HG03135 (cell line): ENCODE measurements at regions not wholly inside any gene's neighbourhood (a gene's known extent, or its start where the extent isn't known, plus 50 kb on each side); places are given as distances from the start of the nearest gene placed in this dataset.

Experiments
- ATAC-seq: cut with Tn5 transposase; IDR thresholded peaks from one replicate; pipeline ENCODE4 v1.9.1; 2021; ENCODE audit warnings: mild to moderate bottlenecking, moderate library complexity; ENCODE audit not compliant: unreplicated experiment

- ATAC-seq, result no peak
Observed at GRCh38 chr7:108686494-108686893, 116.8 kb downstream of the DNAJB9 start.

- no peak for ATAC-seq
Observed at GRCh38 chr7:108697254-108697653, 127.6 kb downstream of the DNAJB9 start.

GRCh38 chr7:108711611-108712010 is 141.9 kb downstream of the DNAJB9 start:
- ATAC-seq, result no peak

- ATAC-seq, result no peak
Observed at GRCh38 chr7:108716783-108717182, 147.1 kb downstream of the DNAJB9 start.

- ATAC-seq, result no peak
Observed at GRCh38 chr7:108717781-108718180, 148.1 kb downstream of the DNAJB9 start.

GRCh38 chr7:108719631-108720030 is 150.0 kb downstream of the DNAJB9 start:
- ATAC-seq, result no peak

- no peak for ATAC-seq
Observed at GRCh38 chr7:108722561-108722960, 152.9 kb downstream of the DNAJB9 start.

GRCh38 chr7:108723381-108723814 is 153.7 kb downstream of the DNAJB9 start:
- no peak for ATAC-seq

GRCh38 chr7:108724251-108725100 is 154.8 kb downstream of the DNAJB9 start:
- ATAC-seq, result no peak

GRCh38 chr7:108735814-108736213 is 166.1 kb downstream of the DNAJB9 start:
- peak; percentile 66 for ATAC-seq

GRCh38 chr7:108736221-108736891 is 166.7 kb downstream of the DNAJB9 start:
- peak; percentile 12 for ATAC-seq

- no peak for ATAC-seq
Observed at GRCh38 chr7:108770981-108771745, 201.5 kb downstream of the DNAJB9 start.

- no peak for ATAC-seq
Observed at GRCh38 chr7:108771853-108772252, 202.2 kb downstream of the DNAJB9 start.

- no peak for ATAC-seq
Observed at GRCh38 chr7:108777966-108778365, 208.3 kb downstream of the DNAJB9 start.

GRCh38 chr7:108789451-108789850 is 219.8 kb downstream of the DNAJB9 start:
- ATAC-seq, result no peak

- ATAC-seq, result no peak
Observed at GRCh38 chr7:108794466-108794865, 224.8 kb downstream of the DNAJB9 start.

- no peak for ATAC-seq
Observed at GRCh38 chr7:108802650-108803049, 233.0 kb downstream of the DNAJB9 start.

- no peak for ATAC-seq
Observed at GRCh38 chr7:108805808-108806397, 236.2 kb downstream of the DNAJB9 start.

- no peak for ATAC-seq
Observed at GRCh38 chr7:108808549-108809266, 239.0 kb downstream of the DNAJB9 start.

- ATAC-seq, result no peak
Observed at GRCh38 chr7:108809356-108809755, 239.7 kb downstream of the DNAJB9 start.
